GM18499 (cell line): ENCODE measurements at regions not wholly inside any gene's neighbourhood (a gene's known extent, or its start where the extent isn't known, plus 50 kb on each side); places are given as distances from the start of the nearest gene placed in this dataset.

Experiments used
- ATAC-seq: cut with Tn5 transposase; IDR thresholded peaks from one replicate; pipeline ENCODE4 v1.9.1; 2021; ENCODE audit warnings: moderate number of reproducible peaks; ENCODE audit not compliant: insufficient read depth, unreplicated experiment

GRCh38 chr17:14405189-14405588 is 104.3 kb downstream of the HS3ST3B1 start:
- no peak for ATAC-seq
